ENCODE measurements at regions not wholly inside any gene's neighbourhood (a gene's known extent, or its start where the extent isn't known, plus 50 kb on each side); places are given as distances from the start of the nearest gene placed in this dataset.
"Not testable (repeated sequence)": the region's sequence is repeated elsewhere in the genome, so short reads cannot be mapped to it uniquely, and the experiment has no call there.

DNA sequence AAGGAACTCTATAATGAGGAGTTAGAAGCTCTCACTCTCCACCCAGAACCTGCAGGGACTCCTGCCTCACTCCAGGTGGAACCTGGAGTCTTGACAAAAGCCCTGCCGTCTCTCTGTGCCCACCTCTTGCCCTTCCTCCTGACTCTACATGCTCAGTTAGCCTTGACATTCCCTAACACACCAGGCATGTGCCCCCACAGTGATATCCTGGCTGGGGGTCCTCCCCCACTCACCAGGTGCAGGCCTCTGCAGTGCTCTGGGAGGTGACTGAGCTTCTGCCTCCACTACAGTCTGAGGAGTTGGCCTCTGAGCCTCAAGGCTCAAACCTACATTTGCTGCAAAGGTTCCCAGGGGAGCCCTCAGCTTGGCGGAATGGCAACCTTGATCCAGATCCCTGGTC is 300.7 kb downstream of the ADGRD1 start:
- DNase-seq (no peak), ATAC-seq (replicated peaks) (no peak)
- Mint-ChIP-seq H3K4me1 (ENCODE audit: low read depth in 2 of 2) (no peaks in the 10 kb centered on the region), H3K36me3 (ENCODE audit: insufficient read depth) (no peaks in the 10 kb centered on the region), H3K27ac (no peak overlapping the region), H3K27me3 (peaks cover 7 to 30% of the 10 kb centered on the region in 2 donors), H3K9me3 (peaks cover 0 to 6% of the 10 kb centered on the region in 2 donors), H3K4me3 (no peak overlapping the region)

DNA sequence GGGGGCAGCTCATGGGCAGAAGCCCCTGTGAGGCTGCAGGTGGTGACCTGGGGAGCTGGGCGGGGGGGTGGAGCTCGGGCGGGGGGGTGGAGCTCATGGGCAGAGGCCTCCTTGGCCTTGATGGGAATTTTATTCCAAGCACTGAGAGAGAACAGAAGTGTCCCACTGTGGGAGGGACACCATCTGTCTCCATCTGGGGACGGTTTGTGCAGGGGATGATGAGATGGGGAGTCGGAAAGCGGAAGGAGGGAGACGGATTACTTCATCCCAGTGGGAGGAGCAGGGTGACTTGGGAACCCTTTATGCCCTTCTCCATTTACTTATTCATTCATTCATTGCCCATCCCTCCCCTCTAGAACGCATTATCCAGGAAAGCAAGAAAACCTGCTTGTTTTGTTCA is 304.7 kb downstream of the ADGRD1 start:
- Mint-ChIP-seq H3K36me3 (ENCODE audit: insufficient read depth) (no peaks in the 10 kb centered on the region), H3K27ac (no peak overlapping the region), H3K9me3 (peaks cover 0 to 6% of the 10 kb centered on the region in 2 donors), H3K4me3 (no peak overlapping the region), H3K4me1 (ENCODE audit: low read depth in 2 of 2) (no peaks in the 10 kb centered on the region), H3K27me3 (peaks cover 16 to 30% of the 10 kb centered on the region in 2 donors)
- DNase-seq (no peak), ATAC-seq (replicated peaks) (no peak)

DNA sequence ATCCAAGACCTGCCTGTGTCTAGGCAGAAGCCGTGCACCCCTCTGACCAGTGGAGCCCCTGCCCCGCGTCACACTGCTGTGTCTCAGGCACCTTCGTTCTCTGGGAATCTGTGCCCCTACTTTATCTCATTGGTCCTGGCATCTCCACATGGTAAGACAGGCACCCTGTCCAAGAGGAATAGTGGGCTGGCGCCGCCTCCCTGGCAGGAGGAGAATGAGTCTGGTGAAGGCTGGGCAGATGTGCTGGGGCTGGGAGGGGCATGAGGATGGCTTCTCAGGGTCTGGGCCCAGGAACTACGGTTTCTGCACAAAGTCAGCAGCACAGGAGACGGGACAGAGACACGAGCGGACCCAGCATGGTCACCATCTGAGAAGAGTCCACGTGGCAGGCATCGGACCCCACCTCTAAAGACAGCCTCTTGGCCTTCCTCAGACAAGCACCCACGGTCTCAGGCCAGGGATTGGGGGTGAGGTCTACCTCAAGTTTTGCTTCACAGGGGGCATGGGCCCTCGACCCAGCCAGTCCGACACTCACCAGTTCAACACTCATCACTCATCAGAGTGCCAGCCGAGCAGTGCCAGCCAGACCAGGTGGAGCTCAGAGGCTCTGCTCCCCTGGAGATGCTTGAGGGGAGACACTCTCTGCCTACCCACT is 306.7 kb downstream of the ADGRD1 start:
- Mint-ChIP-seq H3K4me3 (no peak overlapping the region), H3K27me3 (peaks cover 9 to 31% of the 10 kb centered on the region in 2 donors), H3K36me3 (ENCODE audit: insufficient read depth) (no peaks in the 10 kb centered on the region), H3K9me3 (peaks cover 0 to 6% of the 10 kb centered on the region in 2 donors), H3K4me1 (ENCODE audit: low read depth in 2 of 2) (no peaks in the 10 kb centered on the region), H3K27ac (no peak overlapping the region)
- ATAC-seq (replicated peaks) (no peak), DNase-seq (no peak)

DNA sequence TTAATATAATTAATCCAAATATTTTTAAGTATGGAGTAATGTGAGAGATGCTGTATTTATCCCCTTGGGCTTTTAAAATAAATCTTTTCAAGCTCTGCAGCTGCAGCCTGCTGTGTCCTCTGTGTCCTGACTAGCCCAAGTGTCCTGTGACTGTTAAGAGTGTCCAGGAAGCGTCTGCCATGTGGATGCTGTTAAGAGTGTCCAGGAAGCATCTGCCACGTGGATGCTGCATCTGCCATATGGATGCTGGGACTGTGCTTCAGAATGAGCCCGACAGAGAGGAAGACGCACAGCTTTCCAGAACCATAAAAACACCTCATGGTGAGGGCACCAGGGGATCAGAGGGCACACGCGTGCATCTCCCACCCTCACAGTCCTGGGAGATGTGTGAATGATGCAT is 307.2 kb downstream of the ADGRD1 start:
- Mint-ChIP-seq H3K9me3 (peaks cover 0 to 6% of the 10 kb centered on the region in 2 donors), H3K27me3 (peaks cover 9 to 34% of the 10 kb centered on the region in 2 donors), H3K4me1 (ENCODE audit: low read depth in 2 of 2) (no peaks in the 10 kb centered on the region), H3K27ac (no peak overlapping the region), H3K4me3 (no peak overlapping the region), H3K36me3 (ENCODE audit: insufficient read depth) (no peaks in the 10 kb centered on the region)
- ATAC-seq (replicated peaks), result no peak
- no peak for DNase-seq

DNA sequence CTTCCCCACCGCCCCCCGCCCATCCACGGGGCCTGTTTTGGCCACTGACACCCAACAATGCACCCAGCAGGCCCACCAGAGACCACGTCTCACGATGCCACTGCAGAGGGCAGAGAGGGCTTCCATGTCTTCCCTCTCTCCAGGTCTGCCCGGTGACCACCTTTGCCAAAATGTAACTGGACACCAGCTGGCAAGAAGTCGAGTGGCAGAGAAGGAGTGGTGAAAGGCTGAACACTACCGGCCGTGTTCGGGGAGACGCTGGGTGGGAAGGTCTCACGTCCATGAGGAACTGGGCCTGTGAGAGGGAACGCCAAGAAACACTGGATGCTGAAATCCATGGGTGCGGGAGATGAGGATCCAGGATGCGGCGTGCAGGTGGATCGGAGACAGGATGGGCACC is 308.2 kb downstream of the ADGRD1 start:
- no peak overlapping the region for H3K27ac Mint-ChIP-seq
- H3K4me3 Mint-ChIP-seq, result no peak overlapping the region
- H3K27me3 Mint-ChIP-seq, result peaks cover 9 to 32% of the 10 kb centered on the region in 2 donors
- DNase-seq (no peak), ATAC-seq (replicated peaks) (no peak)
- H3K36me3 Mint-ChIP-seq (ENCODE audit: insufficient read depth), result no peaks in the 10 kb centered on the region
- no peaks in the 10 kb centered on the region for H3K4me1 Mint-ChIP-seq (ENCODE audit: low read depth in 2 of 2)
- H3K9me3 Mint-ChIP-seq, result peaks cover 0 to 6% of the 10 kb centered on the region in 2 donors

DNA sequence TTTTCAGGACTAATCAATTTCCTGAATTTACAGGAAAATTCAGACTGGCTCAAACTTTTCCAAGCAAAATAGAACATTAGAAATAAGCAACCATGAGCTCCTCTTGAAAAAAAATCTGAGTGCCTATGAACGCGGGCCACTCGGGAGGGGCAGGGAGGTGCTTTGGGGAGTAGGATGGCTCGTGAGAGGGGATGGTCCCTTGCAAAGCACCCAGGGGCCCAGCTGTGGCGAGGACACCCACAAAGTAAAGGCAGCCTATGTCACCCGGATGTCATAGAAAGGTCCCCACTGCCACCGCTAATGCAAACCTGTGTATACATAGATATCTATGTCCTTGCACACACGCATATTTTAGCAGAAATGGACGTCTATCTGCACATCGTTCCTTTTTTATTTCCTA is 309.9 kb downstream of the ADGRD1 start:
- DNase-seq (no peak), ATAC-seq (replicated peaks) (no peak)
- no peak overlapping the region for H3K27ac Mint-ChIP-seq
- no peak overlapping the region for H3K4me3 Mint-ChIP-seq
- H3K9me3 Mint-ChIP-seq, result peaks cover 0 to 5% of the 10 kb centered on the region in 2 donors
- H3K27me3 Mint-ChIP-seq, result peaks cover 9 to 21% of the 10 kb centered on the region in 2 donors
- H3K36me3 Mint-ChIP-seq (ENCODE audit: insufficient read depth), result no peaks in the 10 kb centered on the region
- no peaks in the 10 kb centered on the region for H3K4me1 Mint-ChIP-seq (ENCODE audit: low read depth in 2 of 2)

DNA sequence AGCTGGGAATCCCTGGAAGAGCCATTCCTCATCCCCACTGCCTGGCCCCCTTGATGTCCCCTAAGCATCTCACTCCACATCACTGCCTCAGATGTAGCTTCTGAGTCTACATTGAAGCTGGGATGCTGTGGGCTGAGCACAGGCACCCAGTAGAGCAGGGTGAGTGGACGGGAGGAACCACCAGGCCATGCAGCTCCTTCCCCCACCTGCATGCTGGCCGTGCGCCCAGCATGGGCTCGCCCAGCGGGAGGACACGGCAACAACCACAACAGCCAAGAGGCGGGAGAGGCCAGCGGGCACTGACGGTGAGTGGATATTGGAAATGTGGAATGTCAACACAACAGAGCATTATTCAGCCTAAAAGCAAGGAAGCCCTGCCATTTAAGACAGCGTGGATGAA is 310.9 kb downstream of the ADGRD1 start:
- peaks cover 9 to 21% of the 10 kb centered on the region in 2 donors for H3K27me3 Mint-ChIP-seq
- no peaks in the 10 kb centered on the region for H3K36me3 Mint-ChIP-seq (ENCODE audit: insufficient read depth)
- no peaks in the 10 kb centered on the region for H3K4me1 Mint-ChIP-seq (ENCODE audit: low read depth in 2 of 2)
- no peak overlapping the region for H3K27ac Mint-ChIP-seq
- DNase-seq, result no peak
- H3K4me3 Mint-ChIP-seq, result no peak overlapping the region
- ATAC-seq (replicated peaks), result no peak
- H3K9me3 Mint-ChIP-seq, result no peaks in the 10 kb centered on the region

DNA sequence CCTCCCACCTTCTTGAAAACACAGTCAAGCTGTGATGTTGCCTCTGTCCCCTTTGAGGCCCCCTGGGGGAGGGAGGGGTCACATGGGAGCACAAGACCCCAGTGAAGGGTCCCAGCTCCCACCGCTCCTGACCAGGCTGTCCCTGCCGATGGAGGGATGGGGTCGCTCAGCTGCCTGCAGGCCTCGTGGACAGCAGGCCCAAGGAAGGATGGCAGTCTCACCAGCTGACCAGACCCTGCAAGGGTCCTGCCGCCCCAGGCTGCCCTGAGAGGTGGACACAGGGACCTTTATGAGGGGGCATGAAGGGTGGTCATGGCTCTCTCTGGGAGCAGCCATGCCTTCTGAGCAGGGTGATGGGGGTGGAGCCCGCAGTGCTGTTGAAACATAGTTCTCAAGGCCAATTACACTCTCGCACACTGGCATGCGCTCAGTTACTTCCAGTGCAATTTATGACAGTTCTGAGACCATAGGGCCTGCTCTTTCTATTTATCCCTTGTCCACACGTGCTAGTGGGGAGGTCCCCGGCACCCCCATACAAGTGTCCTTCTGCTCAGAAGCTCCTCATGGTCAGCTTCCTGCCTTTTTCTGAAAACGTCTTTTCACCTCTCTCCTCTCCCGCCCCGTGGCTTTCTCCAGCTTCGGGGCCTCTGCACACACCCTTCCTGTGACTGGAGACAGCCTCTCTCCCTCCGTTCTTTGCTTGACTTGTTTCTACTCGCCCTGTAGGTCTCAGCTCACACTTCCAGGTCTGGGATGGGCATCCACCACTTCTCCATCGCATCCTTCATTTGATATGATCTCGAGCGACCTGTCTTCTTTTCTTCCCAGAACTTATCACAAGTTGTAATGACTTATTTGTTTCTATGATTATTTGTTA is 313.1 kb downstream of the ADGRD1 start:
- DNase-seq (no peak), ATAC-seq (replicated peaks) (no peak)
- Mint-ChIP-seq H3K36me3 (ENCODE audit: insufficient read depth) (no peaks in the 10 kb centered on the region), H3K9me3 (no peaks in the 10 kb centered on the region), H3K27ac (no peak overlapping the region), H3K27me3 (peaks cover 9 to 21% of the 10 kb centered on the region in 2 donors), H3K4me3 (no peak overlapping the region), H3K4me1 (ENCODE audit: low read depth in 2 of 2) (no peaks in the 10 kb centered on the region)

DNA sequence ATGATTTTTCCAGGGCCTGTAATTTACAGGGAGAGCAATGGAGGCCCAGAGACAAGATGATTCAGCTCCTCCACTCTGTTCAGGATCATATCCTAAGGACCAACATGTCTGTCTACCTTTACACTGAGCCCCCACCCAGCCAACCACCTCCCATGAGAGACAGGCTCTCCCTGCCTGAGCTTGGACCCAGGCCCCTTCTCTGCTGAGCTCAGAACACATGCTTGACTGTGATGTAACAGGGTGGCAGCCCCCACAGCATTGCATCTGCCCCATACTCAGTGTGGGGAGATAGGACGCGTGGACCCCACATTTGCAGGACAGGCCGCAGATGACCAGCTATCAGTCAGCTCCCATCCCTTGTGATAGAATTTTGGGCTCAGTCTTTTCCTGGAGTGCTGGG is 313.9 kb downstream of the ADGRD1 start:
- ATAC-seq (replicated peaks) (no peak), DNase-seq (no peak)
- H3K27ac Mint-ChIP-seq, result no peak overlapping the region
- H3K4me1 Mint-ChIP-seq (ENCODE audit: low read depth in 2 of 2), result no peaks in the 10 kb centered on the region
- no peaks in the 10 kb centered on the region for H3K36me3 Mint-ChIP-seq (ENCODE audit: insufficient read depth)
- no peaks in the 10 kb centered on the region for H3K9me3 Mint-ChIP-seq
- H3K4me3 Mint-ChIP-seq, result no peak overlapping the region
- H3K27me3 Mint-ChIP-seq, result peaks cover 4 to 21% of the 10 kb centered on the region in 2 donors

DNA sequence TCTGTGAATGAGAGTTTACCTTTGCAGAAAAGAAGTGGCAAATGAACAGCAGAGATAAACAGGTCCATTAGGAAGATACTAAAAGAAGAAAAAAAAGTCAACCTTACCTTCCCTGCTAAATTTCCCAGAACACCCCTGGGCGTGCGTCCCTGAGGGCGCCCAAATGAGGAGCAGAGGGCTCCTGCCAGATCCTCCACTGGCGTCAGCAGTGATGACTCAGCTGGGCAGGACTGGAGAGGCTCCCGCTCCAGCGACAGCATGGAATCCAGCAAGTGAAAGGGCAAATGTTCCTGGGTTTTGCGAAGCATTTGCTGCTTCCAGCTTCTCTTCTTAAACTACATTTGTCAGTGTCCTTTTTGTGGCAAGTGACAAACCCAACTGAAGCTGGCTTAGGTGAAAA is 314.4 kb downstream of the ADGRD1 start:
- DNase-seq; H3K36me3 Mint-ChIP-seq (ENCODE audit: insufficient read depth); ATAC-seq (replicated peaks); H3K27ac Mint-ChIP-seq; H3K9me3 Mint-ChIP-seq; H3K4me3 Mint-ChIP-seq; H3K4me1 Mint-ChIP-seq (ENCODE audit: low read depth in 2 of 2): not testable (repeated sequence)
- peaks cover 0 to 21% of the 10 kb centered on the region in 2 donors for H3K27me3 Mint-ChIP-seq

DNA sequence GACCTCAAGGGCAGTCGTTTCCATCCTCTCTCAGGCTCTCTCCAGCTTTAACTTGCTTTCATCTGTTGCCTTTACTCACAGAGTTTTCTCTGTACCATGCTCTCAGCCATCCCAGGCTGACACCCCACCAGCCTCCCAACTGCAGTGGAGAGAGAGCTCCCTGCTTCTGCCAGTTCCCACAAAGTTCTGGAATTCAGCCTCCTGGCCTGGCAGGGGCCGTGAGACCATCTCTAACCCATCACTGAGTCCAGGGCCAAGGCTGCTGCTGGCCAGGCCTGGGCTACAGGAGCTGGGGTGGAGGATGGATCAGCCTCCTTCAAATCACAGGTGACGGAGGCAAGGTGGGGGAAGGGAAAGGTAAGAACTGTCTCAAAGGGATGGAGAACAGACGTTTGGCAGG is 314.9 kb downstream of the ADGRD1 start:
- H3K27ac Mint-ChIP-seq; H3K4me1 Mint-ChIP-seq (ENCODE audit: low read depth in 2 of 2); H3K9me3 Mint-ChIP-seq; H3K4me3 Mint-ChIP-seq; ATAC-seq (replicated peaks); DNase-seq; H3K36me3 Mint-ChIP-seq (ENCODE audit: insufficient read depth): not testable (repeated sequence)
- peaks cover 0 to 21% of the 10 kb centered on the region in 2 donors for H3K27me3 Mint-ChIP-seq

DNA sequence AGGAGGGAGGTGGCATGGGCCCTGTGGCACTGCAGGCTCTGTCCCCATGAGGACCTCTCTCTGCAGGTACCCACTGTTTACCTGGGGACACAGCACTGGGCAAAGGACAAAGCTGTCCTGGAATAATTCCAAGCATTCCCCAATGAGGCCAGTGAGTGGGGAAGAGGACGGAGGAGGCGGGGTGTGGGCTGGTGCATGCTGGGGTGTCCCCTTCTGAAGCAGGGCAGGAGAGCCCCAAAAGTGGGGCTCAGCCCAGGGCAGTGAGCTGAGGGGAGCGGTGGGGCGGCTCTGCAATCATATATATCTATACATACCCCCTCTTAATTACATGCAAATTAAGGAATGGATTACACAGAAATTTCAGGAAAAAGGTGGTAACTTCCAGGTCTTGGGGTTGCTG is 315.8 kb downstream of the ADGRD1 start:
- no peak for ATAC-seq (replicated peaks)

DNA sequence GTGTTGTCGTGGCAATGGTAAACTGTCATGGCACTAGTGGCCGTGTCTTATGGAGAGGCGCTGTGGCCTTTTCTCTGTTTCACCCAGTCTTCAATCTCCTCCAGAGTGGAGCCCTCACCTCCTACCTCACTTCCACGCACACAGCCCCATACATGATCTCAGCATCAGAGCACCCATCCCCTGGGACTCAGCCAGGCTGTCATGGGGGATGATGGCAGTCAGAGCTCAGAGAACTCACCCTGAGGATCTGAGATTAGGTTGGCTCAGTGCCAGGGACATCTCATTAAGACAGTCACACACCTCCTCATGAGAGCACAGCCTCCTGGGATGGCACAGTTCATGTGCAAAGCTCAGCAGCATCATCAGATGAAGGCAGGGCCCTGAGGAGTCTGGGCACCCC is 316.3 kb downstream of the ADGRD1 start:
- H3K9me3 Mint-ChIP-seq; H3K4me1 Mint-ChIP-seq (ENCODE audit: low read depth in 2 of 2); H3K27me3 Mint-ChIP-seq; H3K27ac Mint-ChIP-seq; H3K4me3 Mint-ChIP-seq; ATAC-seq (replicated peaks); DNase-seq; H3K36me3 Mint-ChIP-seq (ENCODE audit: insufficient read depth): not testable (repeated sequence)

More for the DNA sequence above, 315.8 kb downstream of the ADGRD1 start:
- H3K36me3 Mint-ChIP-seq (ENCODE audit: insufficient read depth), result no peaks in the 10 kb centered on the region
- H3K27me3 Mint-ChIP-seq, result peaks cover 0 to 11% of the 10 kb centered on the region in 2 donors
- no peak overlapping the region for H3K4me3 Mint-ChIP-seq
- no peaks in the 10 kb centered on the region for H3K9me3 Mint-ChIP-seq
- no peak for DNase-seq
- H3K4me1 Mint-ChIP-seq (ENCODE audit: low read depth in 2 of 2), result no peaks in the 10 kb centered on the region
- H3K27ac Mint-ChIP-seq, result no peak overlapping the region

DNA sequence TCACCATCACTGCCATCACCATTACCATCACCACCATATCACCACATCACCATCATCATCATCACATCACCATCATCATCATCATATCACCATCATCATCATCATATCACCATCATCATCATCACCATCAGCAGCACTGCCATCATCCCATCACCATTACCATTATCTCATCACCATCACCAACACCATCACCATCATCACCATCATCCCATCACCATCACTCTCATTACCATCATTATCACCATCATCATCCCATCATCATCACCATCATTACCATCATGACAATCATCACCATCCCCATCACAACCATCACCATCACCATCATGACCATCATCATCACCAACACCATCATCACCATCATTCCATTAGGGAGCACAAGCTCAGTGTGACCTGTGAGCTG is 318.0 kb downstream of the ADGRD1 start:
- Mint-ChIP-seq H3K36me3 (ENCODE audit: insufficient read depth) (no peaks in the 10 kb centered on the region), H3K4me3 (no peak overlapping the region), H3K27ac (no peak overlapping the region), H3K9me3 (no peaks in the 10 kb centered on the region), H3K27me3 (peaks cover 0 to 8% of the 10 kb centered on the region in 2 donors), H3K4me1 (ENCODE audit: low read depth in 2 of 2) (no peaks in the 10 kb centered on the region)
- no peak for ATAC-seq (replicated peaks)
- no peak for DNase-seq

Measured in effector memory CD8-positive, alpha-beta T cell (primary cell).